HPDE6-E6E7 (cell line): ENCODE measurements at regions not wholly inside any gene's neighbourhood (a gene's known extent, or its start where the extent isn't known, plus 50 kb on each side); places are given as distances from the start of the nearest gene placed in this dataset.

Experiments
- DNase-seq: peaks from one replicate; pipeline ENCODE4 v3.0.0; 2011; ENCODE audit warnings: missing footprints; ENCODE audit errors: extremely low spot score

GRCh38 chr14:38316922-38317321 lies 61.0 kb upstream of the CLEC14A start:
- DNase-seq: no peak

GRCh38 chr14:38311655-38312054 lies 55.8 kb upstream of the CLEC14A start:
- DNase-seq: no peak

GRCh38 chr14:38310420-38310995 lies 54.6 kb upstream of the CLEC14A start:
- no peak for DNase-seq

- DNase-seq: no peak
These were observed 53.8 kb upstream of the CLEC14A start for GRCh38 chr14:38309522-38310277.
